ENCODE measurements at regions not wholly inside any gene's neighbourhood (a gene's known extent, or its start where the extent isn't known, plus 50 kb on each side); places are given as distances from the start of the nearest gene placed in this dataset.
"Not testable (repeated sequence)": the region's sequence is repeated elsewhere in the genome, so short reads cannot be mapped to it uniquely, and the experiment has no call there.

- in situ Hi-C loops (cut with HindIII; ENCODE audit: low pct_unique_long_range_greater_than_20kb, low sequenced_read_pairs), result no loop called here
- no peak for DNase-seq (ENCODE audit: low read depth, low spot score)
Observed at GRCh38 chr4:189845145-189845846, 95.4 kb upstream of the FRG1 start.

GRCh38 chr4:189846094-189846493, 94.6 kb upstream of the FRG1 start:
- H3K4me3 ChIP-seq (ENCODE audit: low read depth in 2 of 2, low read length in 2 of 2); POLR2A ChIA-PET: not testable (repeated sequence)

More at GRCh38 chr4:189845145-189845846, 95.4 kb upstream of the FRG1 start:
- BruUV-seq (replicated peaks), result no TSS peak
- Histone ChIP-seq H3K27ac (ENCODE audit: low read length) (no peak overlapping the region), H3K27me3 (ENCODE audit: control insufficient read depth, insufficient read depth, low read length) (no peaks in the 10 kb centered on the region), H3K9me3 (ENCODE audit: control insufficient read depth, insufficient read depth, low read depth, low read length) (no peaks in the 10 kb centered on the region), H3K4me3 (ENCODE audit: low read depth in 2 of 2, low read length in 2 of 2) (no peak overlapping the region), H3K4me1 (ENCODE audit: control insufficient read depth, insufficient read depth, low read length) (no peaks in the 10 kb centered on the region), H3K36me3 (ENCODE audit: control insufficient read depth, insufficient read depth, low read length) (no peaks in the 10 kb centered on the region)
- TF ChIP-seq TCF7L2 (IDR thresholded peaks at IDR 0.05; ENCODE audit: low read depth, low read length) (no peak), POLR2AphosphoS5 (IDR thresholded peaks at IDR 0.05; ENCODE audit: low read depth, low read length) (no peak), SIN3A (IDR thresholded peaks at IDR 0.05; ENCODE audit: borderline replicate concordance, insufficient read depth, low read depth, low read length) (no peak), CTCF (IDR thresholded peaks at IDR 0.05) (no peak)
- TF ChIP-seq, protein P1, sequence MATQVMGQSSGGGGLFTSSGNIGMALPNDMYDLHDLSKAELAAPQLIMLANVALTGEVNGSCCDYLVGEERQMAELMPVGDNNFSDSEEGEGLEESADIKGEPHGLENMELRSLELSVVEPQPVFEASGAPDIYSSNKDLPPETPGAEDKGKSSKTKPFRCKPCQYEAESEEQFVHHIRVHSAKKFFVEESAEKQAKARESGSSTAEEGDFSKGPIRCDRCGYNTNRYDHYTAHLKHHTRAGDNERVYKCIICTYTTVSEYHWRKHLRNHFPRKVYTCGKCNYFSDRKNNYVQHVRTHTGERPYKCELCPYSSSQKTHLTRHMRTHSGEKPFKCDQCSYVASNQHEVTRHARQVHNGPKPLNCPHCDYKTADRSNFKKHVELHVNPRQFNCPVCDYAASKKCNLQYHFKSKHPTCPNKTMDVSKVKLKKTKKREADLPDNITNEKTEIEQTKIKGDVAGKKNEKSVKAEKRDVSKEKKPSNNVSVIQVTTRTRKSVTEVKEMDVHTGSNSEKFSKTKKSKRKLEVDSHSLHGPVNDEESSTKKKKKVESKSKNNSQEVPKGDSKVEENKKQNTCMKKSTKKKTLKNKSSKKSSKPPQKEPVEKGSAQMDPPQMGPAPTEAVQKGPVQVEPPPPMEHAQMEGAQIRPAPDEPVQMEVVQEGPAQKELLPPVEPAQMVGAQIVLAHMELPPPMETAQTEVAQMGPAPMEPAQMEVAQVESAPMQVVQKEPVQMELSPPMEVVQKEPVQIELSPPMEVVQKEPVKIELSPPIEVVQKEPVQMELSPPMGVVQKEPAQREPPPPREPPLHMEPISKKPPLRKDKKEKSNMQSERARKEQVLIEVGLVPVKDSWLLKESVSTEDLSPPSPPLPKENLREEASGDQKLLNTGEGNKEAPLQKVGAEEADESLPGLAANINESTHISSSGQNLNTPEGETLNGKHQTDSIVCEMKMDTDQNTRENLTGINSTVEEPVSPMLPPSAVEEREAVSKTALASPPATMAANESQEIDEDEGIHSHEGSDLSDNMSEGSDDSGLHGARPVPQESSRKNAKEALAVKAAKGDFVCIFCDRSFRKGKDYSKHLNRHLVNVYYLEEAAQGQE (IDR thresholded peaks at IDR 0.05; ENCODE audit: insufficient read depth in 1 of 2, low read depth in 2 of 2, low read length in 1 of 2), result no peak
- POLR2A ChIA-PET, result no interaction called here
- intact Hi-C loops (cut with micrococcal nuclease; ENCODE audit: unreplicated experiment), result no loop called here
- ATAC-seq, result no peak
- CTCF ChIA-PET, result no interaction called here

GRCh38 chr4:189846608-189847007, 94.1 kb upstream of the FRG1 start:
- H3K27ac ChIP-seq (ENCODE audit: low read length); H3K27me3 ChIP-seq (ENCODE audit: control insufficient read depth, insufficient read depth, low read length); H3K4me1 ChIP-seq (ENCODE audit: control insufficient read depth, insufficient read depth, low read length); H3K36me3 ChIP-seq (ENCODE audit: control insufficient read depth, insufficient read depth, low read length); in situ Hi-C loops (cut with HindIII; ENCODE audit: low pct_unique_long_range_greater_than_20kb, low sequenced_read_pairs); H3K4me3 ChIP-seq (ENCODE audit: low read depth in 2 of 2, low read length in 2 of 2); POLR2A ChIA-PET; DNase-seq (ENCODE audit: low read depth, low spot score); CTCF ChIA-PET; BruUV-seq (replicated peaks); intact Hi-C loops (cut with micrococcal nuclease; ENCODE audit: unreplicated experiment); H3K9me3 ChIP-seq (ENCODE audit: control insufficient read depth, insufficient read depth, low read depth, low read length); ATAC-seq: not testable (repeated sequence)

More at GRCh38 chr4:189846094-189846493, 94.6 kb upstream of the FRG1 start:
- BruUV-seq (replicated peaks); DNase-seq (ENCODE audit: low read depth, low spot score); H3K9me3 ChIP-seq (ENCODE audit: control insufficient read depth, insufficient read depth, low read depth, low read length); in situ Hi-C loops (cut with HindIII; ENCODE audit: low pct_unique_long_range_greater_than_20kb, low sequenced_read_pairs); H3K27me3 ChIP-seq (ENCODE audit: control insufficient read depth, insufficient read depth, low read length); H3K4me1 ChIP-seq (ENCODE audit: control insufficient read depth, insufficient read depth, low read length); H3K36me3 ChIP-seq (ENCODE audit: control insufficient read depth, insufficient read depth, low read length); ATAC-seq; H3K27ac ChIP-seq (ENCODE audit: low read length); intact Hi-C loops (cut with micrococcal nuclease; ENCODE audit: unreplicated experiment); CTCF ChIA-PET: not testable (repeated sequence)

DNA sequence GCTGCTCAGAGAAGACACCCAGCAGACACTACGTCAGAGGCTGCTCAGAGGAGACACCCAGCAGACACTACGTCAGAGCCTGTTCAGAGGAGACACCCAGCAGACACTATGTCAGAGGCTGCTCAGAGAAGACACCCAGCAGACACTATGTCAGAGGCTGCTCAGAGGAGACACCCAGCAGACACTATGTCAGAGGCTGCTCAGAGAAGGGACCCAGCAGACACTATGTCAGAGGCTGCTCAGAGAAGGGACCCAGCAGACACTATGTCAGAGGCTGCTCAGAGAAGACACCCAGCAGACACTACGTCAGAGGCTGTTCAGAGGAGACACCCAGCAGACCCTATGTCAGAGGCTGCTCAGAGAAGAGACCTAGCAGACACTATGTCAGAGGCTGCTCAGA, 92.0 kb upstream of the FRG1 start:
- H3K27me3 ChIP-seq (ENCODE audit: control insufficient read depth, insufficient read depth, low read length); BruUV-seq (replicated peaks); H3K36me3 ChIP-seq (ENCODE audit: control insufficient read depth, insufficient read depth, low read length); H3K4me3 ChIP-seq (ENCODE audit: low read depth in 2 of 2, low read length in 2 of 2); CTCF ChIA-PET; DNase-seq (ENCODE audit: low read depth, low spot score); intact Hi-C loops (cut with micrococcal nuclease; ENCODE audit: unreplicated experiment); in situ Hi-C loops (cut with HindIII; ENCODE audit: low pct_unique_long_range_greater_than_20kb, low sequenced_read_pairs); H3K4me1 ChIP-seq (ENCODE audit: control insufficient read depth, insufficient read depth, low read length); H3K27ac ChIP-seq (ENCODE audit: low read length); POLR2A ChIA-PET; ATAC-seq; H3K9me3 ChIP-seq (ENCODE audit: control insufficient read depth, insufficient read depth, low read depth, low read length): not testable (repeated sequence)
